ENCODE measurements at regions not wholly inside any gene's neighbourhood (a gene's known extent, or its start where the extent isn't known, plus 50 kb on each side); places are given as distances from the start of the nearest gene placed in this dataset.

GRCh38 chr7:52107355-52107754 lies 790.7 kb upstream of the COBL start:
- TF ChIP-seq POLR2A (IDR thresholded peaks at IDR 0.05) (no peak), CTCF (IDR thresholded peaks at IDR 0.05) (no peak), EP300 (IDR thresholded peaks at IDR 0.05) (no peak), POLR2AphosphoS5 (IDR thresholded peaks at IDR 0.05) (no peak)
- Histone ChIP-seq H3K4me3 (no peak overlapping the region), H3K27ac (no peak overlapping the region), H3K4me1 (no peaks in the 10 kb centered on the region), H3K9me3 (no peaks in the 10 kb centered on the region), H3K36me3 (no peaks in the 10 kb centered on the region), H3K27me3 (no peaks in the 10 kb centered on the region)
- WGBS, 2 donors, result 73 to 79% methylated on average over 5 of the region's 5 CpGs
- no peak for DNase-seq
- intact Hi-C loops (cut with DNase I), result no loop called here

- 75 to 84% methylated on average over 1 of the region's 1 CpG for WGBS, 2 donors
- no peak for DNase-seq
- intact Hi-C loops (cut with DNase I), result no loop called here
- TF ChIP-seq POLR2AphosphoS5 (IDR thresholded peaks at IDR 0.05) (no peak), CTCF (IDR thresholded peaks at IDR 0.05) (no peak), POLR2A (IDR thresholded peaks at IDR 0.05) (no peak), EP300 (IDR thresholded peaks at IDR 0.05) (no peak)
- Histone ChIP-seq H3K9me3 (no peaks in the 10 kb centered on the region), H3K36me3 (no peaks in the 10 kb centered on the region), H3K4me1 (no peaks in the 10 kb centered on the region), H3K27ac (no peak overlapping the region), H3K27me3 (no peaks in the 10 kb centered on the region), H3K4me3 (no peak overlapping the region)
These were observed 779.3 kb upstream of the COBL start for GRCh38 chr7:52095861-52096260.

- DNase-seq, result no peak
- H3K4me3 ChIP-seq, result no peak overlapping the region
- WGBS, 2 donors, result 74 to 83% methylated on average over 2 of the region's 2 CpGs
- TF ChIP-seq POLR2AphosphoS5 (IDR thresholded peaks at IDR 0.05) (no peak), POLR2A (IDR thresholded peaks at IDR 0.05) (no peak), CTCF (IDR thresholded peaks at IDR 0.05) (no peak), EP300 (IDR thresholded peaks at IDR 0.05) (no peak)
- H3K36me3 ChIP-seq, result no peaks in the 10 kb centered on the region
- H3K27ac ChIP-seq, result no peak overlapping the region
- intact Hi-C loops (cut with DNase I), result no loop called here
- H3K4me1 ChIP-seq, result peaks cover 0 to 8% (median 3%) of the 10 kb centered on the region in 4 donors
- no peaks in the 10 kb centered on the region for H3K9me3 ChIP-seq
- H3K27me3 ChIP-seq, result peaks cover 0 to 6% (median 0%) of the 10 kb centered on the region in 3 donors
These were observed 775.4 kb upstream of the COBL start for GRCh38 chr7:52091996-52092395.

- no peak for DNase-seq
- no peak overlapping the region for H3K27ac ChIP-seq
- intact Hi-C loops (cut with DNase I), result no loop called here
- no peaks in the 10 kb centered on the region for H3K9me3 ChIP-seq
- H3K4me1 ChIP-seq, result peaks cover 0 to 8% (median 3%) of the 10 kb centered on the region in 4 donors
- no peaks in the 10 kb centered on the region for H3K36me3 ChIP-seq
- H3K4me3 ChIP-seq, result no peak overlapping the region
- H3K27me3 ChIP-seq, result peaks cover 0 to 6% (median 0%) of the 10 kb centered on the region in 3 donors
- TF ChIP-seq CTCF (IDR thresholded peaks at IDR 0.05), result no peak
- TF ChIP-seq POLR2A (IDR thresholded peaks at IDR 0.05), result no peak
- TF ChIP-seq EP300 (IDR thresholded peaks at IDR 0.05), result no peak
- no peak for TF ChIP-seq POLR2AphosphoS5 (IDR thresholded peaks at IDR 0.05)
- 78 to 92% methylated on average over 6 of the region's 6 CpGs for WGBS, 2 donors
These were observed 774.5 kb upstream of the COBL start for GRCh38 chr7:52091101-52091500.

Data from sigmoid colon (tissue), 6 donors.